GM21576 (cell line): ENCODE measurements at regions not wholly inside any gene's neighbourhood (a gene's known extent, or its start where the extent isn't known, plus 50 kb on each side); places are given as distances from the start of the nearest gene placed in this dataset.

Experiments
- ATAC-seq: cut with Tn5 transposase; IDR thresholded peaks from one replicate; pipeline ENCODE4 v1.9.1; 2021; ENCODE audit warnings: mild to moderate bottlenecking, moderate library complexity; ENCODE audit not compliant: unreplicated experiment

- ATAC-seq, result no peak
Measured at GRCh38 chr3:6799264-6799915, 61.5 kb upstream of the GRM7 start.

DNA sequence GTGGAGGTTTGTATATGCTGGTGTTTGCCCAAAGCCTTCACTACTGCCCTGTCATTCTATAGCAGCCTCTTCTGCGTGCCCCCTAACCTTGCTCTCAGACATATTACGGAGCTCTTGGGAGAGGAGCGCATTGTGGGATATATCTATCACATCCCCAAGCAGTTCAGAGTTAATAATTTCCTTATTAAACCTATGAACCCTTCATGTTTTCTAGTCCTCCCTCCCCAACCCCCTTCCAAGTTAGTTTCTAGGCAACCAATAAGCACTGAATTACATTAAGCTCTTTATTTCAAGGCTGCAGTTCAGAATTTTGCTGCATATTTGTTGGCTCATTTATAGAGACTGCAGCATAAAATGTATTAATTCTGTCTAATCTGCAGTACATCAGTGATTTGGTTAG, 57.3 kb upstream of the GRM7 start:
- no peak for ATAC-seq

DNA sequence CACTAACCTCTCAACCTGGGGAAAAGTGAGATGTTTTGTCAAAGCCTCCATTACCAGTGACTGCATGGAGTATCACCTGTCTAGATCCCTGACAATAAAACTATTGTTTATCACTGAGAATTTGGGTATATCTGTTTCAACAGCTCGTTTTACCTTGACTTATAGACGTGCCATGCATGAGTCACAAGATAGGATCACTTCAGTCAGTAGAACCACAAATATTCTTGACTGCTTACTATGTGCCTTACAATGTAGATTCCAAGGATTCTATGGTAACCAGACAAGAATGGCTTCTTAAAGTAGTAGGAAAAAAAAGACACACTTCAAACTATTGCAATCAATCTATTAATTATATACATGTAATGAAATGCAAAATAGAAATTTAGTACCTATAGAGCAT, 55.7 kb upstream of the GRM7 start:
- ATAC-seq, result no peak

DNA sequence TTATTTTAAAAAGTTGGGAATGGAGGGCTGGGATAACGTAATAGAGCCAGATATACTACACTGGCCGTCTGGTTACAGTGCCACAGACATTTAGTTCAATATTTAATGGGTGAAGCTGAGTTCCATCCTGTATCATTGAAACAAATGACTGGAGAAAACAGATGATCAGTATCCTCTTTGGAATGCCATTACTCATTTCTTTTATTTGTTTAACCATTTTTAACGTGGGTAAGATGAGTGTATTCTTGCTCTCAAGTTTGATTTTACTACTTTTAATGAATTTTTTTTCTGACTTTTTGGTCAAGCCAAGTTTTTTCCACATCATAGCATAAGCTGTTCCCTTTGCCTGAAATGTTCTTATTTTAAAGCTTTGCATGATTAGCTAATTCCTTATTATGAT, 53.9 kb upstream of the GRM7 start:
- ATAC-seq, result no peak

DNA sequence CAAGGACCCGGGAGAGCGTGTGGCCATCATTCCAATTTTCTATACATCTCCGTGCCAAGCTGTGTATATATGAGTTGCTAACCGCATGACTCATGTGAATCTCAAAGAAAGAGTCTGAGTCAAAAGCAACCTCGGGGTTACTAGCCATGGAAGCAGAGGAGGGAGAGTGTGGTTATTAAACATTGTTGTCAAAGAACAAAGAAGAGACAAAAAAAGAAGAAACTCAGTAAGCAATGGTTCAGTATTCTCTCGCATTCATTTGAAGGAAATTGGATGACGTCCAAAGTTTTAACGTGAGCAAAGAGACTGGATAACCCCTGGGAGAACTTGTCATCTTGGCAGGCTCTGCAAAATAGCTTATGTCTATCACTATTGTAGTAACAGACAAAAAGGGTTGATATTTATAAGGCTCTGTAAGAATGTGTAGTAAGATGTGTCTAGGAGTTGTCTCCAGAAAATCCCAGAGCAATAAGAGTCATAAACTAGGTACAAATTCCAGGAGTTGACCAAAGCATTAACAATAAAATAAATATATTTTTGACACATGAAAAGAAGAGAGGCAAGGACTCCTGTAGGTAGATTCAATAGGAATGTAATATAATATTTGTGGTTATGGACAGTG, 52.8 kb upstream of the GRM7 start:
- ATAC-seq, result no peak

DNA sequence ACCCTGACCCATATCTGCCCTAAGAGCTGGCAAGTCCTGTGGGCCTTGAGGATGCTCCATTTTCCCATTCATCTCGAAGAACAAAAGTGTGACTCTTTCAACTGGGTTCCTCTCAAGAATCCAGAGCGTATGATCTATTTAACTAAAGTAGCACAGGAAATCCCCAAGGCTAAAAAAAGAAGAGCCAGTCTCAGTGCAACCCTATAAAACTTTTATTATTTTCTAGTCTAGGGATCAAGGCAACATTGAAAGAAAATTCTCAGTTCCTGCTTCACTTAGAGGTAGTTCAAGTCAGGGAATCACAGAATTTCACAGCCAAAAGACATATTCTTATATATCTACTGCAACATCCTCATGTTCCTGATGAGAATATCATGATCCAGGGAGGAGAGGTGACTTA, 51.6 kb upstream of the GRM7 start:
- ATAC-seq, result no peak
